NOMO-1 treated with DMSO at 0.1 percent for 48 hours (cell line): ENCODE measurements at regions not wholly inside any gene's neighbourhood (a gene's known extent, or its start where the extent isn't known, plus 50 kb on each side); places are given as distances from the start of the nearest gene placed in this dataset.

Experiments
- DNase-seq: peaks from one replicate; lab custom pipeline; 2025; ENCODE audit not compliant: unreplicated experiment; lab: John Stamatoyannopoulos, UW

GRCh38 chr14:97185186-97185585, 388.0 kb downstream of the VRK1 start:
- DNase-seq = peak; percentile 21

DNA sequence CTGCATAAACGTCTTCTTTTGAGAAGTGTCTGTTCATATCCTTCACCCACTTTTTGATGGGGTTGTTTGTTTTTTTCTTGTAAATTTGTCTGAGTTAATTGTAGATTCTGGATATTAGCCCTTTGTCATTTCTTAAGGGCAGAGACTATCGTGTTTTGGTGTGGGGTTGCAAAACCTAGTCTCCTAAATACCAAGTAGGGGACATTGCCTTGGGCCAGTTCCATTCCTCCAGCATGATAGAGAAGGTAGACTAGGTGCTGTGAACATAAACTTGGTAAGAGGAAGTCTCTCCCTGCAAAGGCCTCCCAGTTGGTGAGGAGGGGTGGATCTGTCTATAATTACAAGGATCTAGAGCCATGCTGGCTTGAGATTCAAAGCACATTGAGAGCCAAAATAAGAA, 390.7 kb downstream of the VRK1 start:
- DNase-seq = no peak

DNA sequence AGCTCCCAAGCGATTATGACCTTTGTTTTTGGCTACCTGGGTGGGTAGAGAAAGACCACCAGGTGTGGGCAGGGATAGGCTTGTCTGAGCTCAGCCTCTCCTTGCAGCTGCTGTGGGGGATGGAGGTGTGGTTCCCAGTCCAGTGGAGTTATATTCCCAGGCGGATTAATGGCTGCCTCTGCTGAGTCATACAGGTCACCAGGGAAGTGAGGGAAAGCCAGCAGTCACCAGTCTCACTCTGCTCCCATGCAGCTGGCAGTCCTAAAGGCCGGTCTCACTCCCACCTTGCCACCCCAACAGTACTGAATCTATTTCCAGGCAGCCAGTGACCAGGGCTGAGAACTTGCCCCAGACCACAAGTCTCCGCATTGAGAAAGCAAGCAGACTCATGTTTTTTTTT, 399.2 kb downstream of the VRK1 start:
- DNase-seq = no peak

DNA sequence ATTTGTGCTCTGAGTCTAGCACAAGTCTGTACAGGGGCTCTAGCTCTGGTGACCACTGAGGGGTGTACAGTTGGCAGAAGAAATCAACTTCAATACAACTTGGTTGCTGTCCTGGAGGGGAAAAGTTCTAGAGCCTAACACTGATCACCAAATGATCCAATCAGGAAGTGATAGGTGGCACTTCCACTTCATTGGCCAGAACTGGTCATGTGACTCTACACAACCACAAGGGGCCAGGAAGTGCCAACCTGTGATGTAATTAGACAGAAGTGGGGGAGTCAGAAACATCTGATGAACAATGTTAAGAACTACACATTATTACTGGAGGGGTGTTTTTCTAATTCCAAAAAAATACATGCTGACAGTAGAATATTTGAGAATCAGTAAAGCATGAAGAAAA, 401.6 kb downstream of the VRK1 start:
- no peak for DNase-seq

DNA sequence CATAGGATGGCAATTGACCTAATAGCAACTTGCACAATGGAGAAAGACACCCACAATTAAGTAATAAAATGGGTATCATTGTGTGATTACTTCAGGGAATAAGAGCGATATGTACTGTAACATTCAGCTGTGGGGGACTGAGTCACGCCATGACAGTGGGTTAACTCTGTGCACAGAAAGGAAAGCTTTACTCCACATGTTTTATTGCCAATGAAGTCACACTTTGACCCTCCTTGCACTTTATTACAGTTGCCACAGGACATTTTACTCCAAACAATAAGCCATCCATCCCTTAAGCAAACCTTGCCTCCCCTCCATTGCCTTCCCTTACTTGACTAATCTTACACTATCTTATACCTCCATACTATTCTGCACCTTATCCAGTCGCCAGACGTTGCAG, 403.1 kb downstream of the VRK1 start:
- DNase-seq = no peak

DNA sequence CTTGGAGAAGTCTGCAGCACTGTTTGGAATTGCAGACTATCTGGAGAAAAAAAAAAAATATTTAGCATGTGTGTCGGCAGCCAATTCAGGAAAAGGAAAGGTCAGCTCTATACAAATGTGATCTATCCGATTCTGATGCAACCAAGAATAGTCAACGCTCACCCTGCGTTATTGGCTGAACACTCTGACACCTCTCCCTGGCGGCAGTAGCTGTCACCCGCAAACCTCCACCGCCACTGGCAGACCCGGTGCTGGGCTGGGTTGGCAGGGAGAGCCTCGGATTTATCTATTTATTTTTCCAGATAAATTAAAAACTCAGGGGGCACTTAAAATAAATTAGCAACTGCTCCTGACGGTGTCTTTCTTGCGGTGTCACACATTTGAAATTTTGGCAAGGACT, 409.7 kb downstream of the VRK1 start:
- DNase-seq = no peak

DNA sequence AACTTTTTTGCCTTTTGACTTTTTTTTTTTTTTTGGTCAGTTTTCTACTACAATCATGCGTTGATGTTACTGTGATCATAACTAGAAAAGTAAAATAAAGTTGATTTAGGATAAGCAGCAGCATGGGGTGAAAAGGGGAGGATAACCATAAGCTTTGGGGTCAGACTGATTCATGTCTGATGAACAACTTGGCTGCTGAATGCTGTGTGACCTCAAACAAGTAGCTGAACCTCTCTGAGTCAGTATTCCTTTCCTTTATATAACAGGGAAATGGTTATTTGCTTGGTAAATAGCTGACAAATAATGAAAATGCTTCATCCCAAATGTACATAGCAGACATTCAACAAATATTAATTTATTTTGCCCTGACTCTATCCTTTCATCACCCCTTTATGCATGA, 413.0 kb downstream of the VRK1 start:
- DNase-seq = no peak

DNA sequence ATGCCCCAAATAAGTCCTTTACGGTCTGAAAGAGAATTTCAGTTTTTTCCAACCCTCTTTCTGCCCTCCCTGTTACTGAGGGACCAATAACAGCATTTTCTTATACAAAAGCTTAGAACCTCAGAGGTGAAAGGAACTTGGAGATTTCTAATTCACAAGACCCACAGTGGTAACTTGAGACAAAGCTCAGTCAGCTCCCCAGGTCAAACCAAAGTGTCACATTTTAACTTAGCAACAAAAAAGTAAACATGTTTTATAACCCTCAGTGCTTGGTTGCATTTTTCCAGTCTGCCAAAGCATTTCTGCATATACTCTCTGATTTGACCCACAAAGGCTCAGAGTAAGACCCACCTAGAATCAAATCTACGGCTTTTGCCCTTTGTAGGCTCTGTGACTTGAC, 415.2 kb downstream of the VRK1 start:
- no peak for DNase-seq

GRCh38 chr14:97213720-97214119, 416.5 kb downstream of the VRK1 start:
- no peak for DNase-seq

DNA sequence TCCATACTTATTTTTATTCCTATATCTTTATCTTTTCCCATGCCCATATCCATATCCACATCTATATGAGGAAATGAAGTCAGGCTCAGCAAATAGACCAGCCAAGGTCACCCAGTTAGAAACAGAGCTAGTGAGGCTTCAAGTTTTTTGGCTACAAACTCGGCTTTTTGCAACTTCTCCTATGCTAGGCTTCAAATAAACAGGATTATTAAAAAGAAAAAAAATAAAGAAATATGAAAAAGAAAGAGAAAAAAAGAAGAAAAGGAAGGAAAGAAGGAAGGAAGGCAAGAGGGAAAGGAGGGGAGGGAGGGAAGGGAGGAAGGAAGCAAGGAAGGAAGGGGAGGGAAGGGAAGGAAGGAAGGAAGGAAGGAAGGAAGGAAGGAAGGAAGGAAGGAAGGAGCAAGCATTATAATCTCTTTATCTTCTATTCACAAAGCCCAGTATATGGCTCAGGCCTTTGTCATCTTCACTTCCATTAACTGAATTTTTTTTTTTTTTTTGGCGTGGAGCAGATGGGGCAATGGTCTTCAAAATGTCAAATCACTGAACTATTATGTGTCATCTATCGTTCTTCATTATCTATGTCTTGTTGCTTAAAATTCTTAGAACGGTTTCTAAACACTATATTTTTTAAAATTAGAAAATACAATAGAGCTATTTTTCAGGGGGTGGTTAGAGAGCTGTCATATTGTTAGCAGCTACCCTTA, 418.2 kb downstream of the VRK1 start:
- DNase-seq = no peak

GRCh38 chr14:97217111-97217885, 420.1 kb downstream of the VRK1 start:
- no peak for DNase-seq

DNA sequence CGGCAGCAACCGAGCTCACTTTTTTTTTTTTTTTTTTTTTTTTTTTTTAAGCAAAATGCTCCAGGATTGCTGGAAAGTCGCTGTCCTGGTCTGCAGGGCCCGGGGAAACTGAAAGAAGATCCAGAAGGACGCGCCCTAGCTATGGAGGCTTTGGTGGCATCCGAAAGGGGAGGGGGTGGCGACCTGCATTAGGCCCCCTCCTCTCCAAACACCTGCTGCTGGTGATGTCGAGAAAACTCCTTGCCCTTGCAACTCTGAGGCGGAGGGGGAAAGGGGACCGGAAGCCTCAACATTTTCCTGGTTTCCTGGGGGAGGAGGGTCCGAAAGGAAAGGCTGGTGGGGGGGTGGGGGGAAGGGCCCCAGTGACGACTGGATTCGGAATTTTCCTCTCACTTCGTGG, 421.1 kb downstream of the VRK1 start:
- no peak for DNase-seq

DNA sequence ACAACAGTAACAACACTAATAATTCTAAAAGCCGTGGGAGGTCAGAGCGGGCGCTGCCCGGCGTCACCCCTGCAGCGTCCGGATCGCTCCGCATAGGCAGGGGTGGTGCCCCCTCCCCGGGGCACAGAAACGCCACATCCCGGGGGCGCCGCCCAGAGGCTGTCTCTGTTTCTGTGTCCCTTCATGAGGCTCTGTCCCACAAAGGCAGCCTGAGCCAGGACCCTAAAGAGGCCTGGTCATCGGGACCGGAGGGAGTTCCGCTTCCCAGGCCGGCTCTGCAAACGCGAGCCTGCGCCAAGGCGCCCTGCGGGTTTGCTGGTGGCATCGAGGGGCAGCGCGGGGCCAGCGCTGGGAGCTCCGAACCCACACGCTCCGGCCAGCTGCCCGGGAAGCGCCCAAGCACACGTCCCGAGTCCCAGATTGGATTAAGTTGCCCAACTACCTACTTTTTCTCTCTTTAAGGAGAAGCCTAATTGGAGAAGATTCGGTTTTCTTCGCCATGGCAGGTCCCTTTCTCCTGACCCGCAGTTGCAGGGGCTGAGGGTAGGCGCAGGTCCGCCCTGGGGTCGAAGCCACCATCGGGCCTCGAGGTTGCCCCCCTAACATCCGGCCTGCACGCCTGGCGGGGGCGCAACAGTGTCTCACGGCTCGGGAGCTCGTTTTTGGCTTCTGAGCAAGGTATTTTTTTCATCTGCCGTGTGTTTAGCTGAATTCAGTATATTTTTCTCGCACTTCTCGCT, 421.7 kb downstream of the VRK1 start:
- DNase-seq = no peak

- no peak for DNase-seq
Measured at GRCh38 chr14:97219431-97220017, 422.3 kb downstream of the VRK1 start.

DNA sequence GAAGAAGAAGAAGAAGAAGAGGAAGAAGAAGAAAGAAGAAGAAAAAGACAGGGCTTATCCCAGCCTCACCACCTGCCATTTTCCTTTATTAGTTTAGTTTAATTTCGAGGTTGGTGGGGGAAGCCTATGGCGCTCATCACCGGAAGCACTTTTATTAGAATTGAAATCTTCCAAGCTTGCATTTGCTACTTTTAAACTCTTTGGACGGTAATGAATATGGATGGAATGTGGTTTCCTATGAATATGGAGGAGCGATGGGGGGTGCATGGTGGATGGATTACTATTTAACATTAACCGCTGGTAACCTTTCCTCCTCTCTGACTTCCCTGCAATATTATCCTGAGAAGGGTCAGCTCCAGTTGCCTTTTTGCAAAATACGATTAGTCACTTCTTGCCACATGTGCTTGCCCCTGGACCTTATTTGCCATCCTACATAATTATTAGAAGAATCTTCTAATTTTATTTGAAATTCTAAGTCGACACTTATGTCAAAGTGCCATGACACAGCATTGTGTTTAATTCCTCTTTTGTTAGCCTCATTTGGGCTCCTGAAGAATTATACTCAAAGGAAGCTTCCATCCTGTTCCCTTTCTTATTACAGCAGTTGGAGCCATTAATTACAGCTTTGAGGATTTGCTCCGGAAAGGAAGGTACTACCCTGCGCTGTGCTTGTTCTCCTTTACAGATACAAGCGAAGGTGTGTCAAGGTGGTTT, 424.5 kb downstream of the VRK1 start:
- no peak for DNase-seq

- no peak for DNase-seq
Measured at GRCh38 chr14:97224016-97224415, 426.8 kb downstream of the VRK1 start.

DNA sequence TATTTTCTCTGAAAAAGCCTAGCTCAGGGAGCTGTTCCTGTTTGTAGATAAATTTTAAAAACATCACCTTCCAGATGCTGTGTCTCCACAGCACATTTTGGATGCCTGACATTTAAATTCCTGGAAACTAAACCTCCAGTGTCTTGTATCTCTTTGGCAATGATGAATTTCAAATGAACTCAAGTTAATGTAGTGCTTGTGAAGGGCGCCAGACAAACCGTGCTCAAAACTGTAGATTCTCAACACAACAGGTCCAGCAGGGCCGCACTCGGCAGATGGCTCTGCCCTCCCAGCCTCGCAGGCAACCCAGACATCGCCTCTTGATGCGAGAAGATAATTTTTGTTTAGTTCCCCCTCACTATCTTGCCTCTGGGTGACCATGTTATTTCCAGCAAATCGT, 432.9 kb downstream of the VRK1 start:
- DNase-seq = no peak

DNA sequence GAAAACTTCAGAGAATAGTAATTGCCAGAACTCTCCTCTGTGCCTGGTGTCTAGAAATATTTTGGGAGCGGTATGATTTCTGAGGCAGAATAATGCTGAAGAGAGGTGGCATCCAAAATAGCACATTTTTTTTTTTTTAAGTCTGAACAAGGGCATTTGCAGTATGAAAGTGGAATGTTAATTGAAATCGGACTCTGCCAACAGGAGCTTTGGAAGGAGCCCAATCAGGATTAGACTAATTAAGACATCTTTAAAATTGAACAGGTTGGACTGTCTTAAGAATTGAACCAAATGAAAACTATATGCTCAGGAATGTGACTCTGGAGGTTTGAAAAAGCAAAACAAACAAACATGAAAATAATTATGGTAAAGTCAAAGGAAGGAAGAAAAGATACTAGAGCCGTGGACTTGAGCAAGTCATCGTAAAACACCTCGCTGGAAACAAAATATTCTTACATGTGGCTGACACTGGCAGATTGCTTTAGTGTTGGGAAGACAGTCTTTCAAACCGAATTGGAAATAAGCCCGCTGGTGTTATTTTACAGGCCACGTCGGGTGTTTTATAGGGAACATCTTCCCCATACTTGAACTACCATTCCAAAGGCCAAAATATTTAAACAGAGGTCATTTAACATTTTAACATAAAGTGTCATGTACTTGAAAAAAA, 436.3 kb downstream of the VRK1 start:
- DNase-seq = no peak

- no peak for DNase-seq
Measured at GRCh38 chr14:97246648-97247047, 449.5 kb downstream of the VRK1 start.

DNA sequence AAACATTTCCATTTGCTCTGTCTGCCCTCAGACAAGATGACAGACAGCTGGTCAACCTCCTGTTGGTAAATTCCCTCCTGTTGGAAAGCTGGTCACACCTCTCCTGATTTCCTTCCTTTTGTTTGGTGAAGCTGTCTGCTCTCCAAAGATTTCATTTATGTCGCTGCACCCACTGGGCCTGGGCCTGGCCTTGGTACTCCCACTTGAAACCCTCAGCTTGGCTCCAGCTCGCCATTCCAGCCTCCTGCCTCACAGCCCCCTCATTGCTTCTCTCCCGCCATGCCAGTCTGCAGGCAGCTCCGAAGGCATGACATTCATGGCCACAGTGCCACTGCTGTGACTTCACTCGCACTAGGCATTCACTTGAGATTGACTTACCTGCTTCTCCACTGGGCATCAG, 451.8 kb downstream of the VRK1 start:
- DNase-seq = no peak

GRCh38 chr14:97250931-97251330, 453.7 kb downstream of the VRK1 start:
- DNase-seq = no peak
